Vagina (tissue), 2 donors: ENCODE measurements at regions not wholly inside any gene's neighbourhood (a gene's known extent, or its start where the extent isn't known, plus 50 kb on each side); places are given as distances from the start of the nearest gene placed in this dataset.

Source experiments
- DNase-seq, 2 donors: peaks; one replicate each; pipeline ENCODE4 v3.0.0-alpha.2; 2017; ENCODE audit errors: extremely low spot score in 2 of 2
- H3K27ac ChIP-seq: fragments of 200-600 bp; sonication (generic); one replicate; pipeline ENCODE4 v1.5.1; 2019
- H3K27me3 ChIP-seq: fragments of 200-600 bp; sonication (generic); one replicate; pipeline ENCODE4 v1.5.1; 2019
- H3K36me3 ChIP-seq, 2 donors: fragments of 200-600 bp; sonication (generic); one replicate each; pipeline ENCODE4 v1.5.1; 2017 to 2019
- H3K4me1 ChIP-seq: fragments of 200-600 bp; sonication (generic); one replicate; pipeline ENCODE4 v1.5.1; 2019
- H3K4me3 ChIP-seq, 2 donors: fragments of 200-600 bp; sonication (generic); 1 replicate in 1 of 2; 2 replicates in 1 of 2; pipeline ENCODE4 v1.5.1; 2016 to 2019
- H3K9me3 ChIP-seq: fragments of 200-600 bp; sonication (generic); one replicate; pipeline ENCODE4 v1.5.1; 2019
- CTCF ChIP-seq, 3 experiments: fragments of 450-650 bp in 2 of 3; fragments of 200-600 bp in 1 of 3; sonication (generic) in 1 of 3; IDR thresholded peaks; one replicate each; pipeline ENCODE4 v1.5.1; 2017 to 2019; ENCODE audit warnings: antibody characterized with exemption in 3 of 3, mild to moderate bottlenecking in 2 of 3, moderate library complexity in 2 of 3
- POLR2A ChIP-seq, 2 donors: fragments of 450-650 bp; IDR thresholded peaks; one replicate each; pipeline ENCODE4 v1.6.1; 2017; ENCODE audit warnings: antibody characterized with exemption in 2 of 2, mild to moderate bottlenecking in 2 of 2, moderate library complexity in 2 of 2
- POLR2AphosphoS5 ChIP-seq, 2 donors: sonication (generic); formaldehyde crosslinking; IDR thresholded peaks; one replicate each; pipeline ENCODE4 v1.9.0; 2017; ENCODE audit warnings: antibody characterized with exemption in 2 of 2, mild to moderate bottlenecking in 2 of 2, low read depth in 1 of 2; ENCODE audit not compliant: insufficient read depth in 1 of 2
- intact Hi-C: fragments of 100-400 bp; cut with DNase I; formaldehyde crosslinking; loops from one replicate; pipeline ENCODE4 v1.15.1; 2023

DNA sequence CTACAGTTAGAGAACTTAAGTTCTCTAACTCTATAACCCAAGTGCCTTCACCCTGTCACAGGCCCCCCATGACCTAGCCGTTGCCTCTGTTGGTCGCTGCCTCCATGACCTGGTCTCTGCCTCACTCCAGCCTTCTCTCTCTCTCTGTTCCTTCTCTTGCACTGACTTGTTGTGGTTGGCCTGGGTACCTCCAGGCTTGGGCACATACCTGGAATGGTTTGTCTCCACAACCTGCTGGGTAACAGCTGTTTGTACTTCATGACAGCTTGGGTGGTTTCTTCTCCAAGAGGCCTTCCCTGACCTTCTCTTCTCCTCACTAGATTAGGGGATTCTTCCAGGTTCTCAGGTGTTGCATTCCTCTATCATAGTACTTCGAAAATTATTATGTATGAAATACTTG lies 371.6 kb upstream of the USP24 start:
- intact Hi-C loops: loop anchor here (10.0 kb wide), 1 partner anchor 48 kb away; no protein-coding TSS in a partner anchor
- H3K4me3 ChIP-seq: no peak overlapping the region
- H3K36me3 ChIP-seq: no peaks in the 10 kb centered on the region
- peaks cover 75% of the 10 kb centered on the region for H3K4me1 ChIP-seq
- H3K27me3 ChIP-seq: no peaks in the 10 kb centered on the region
- H3K9me3 ChIP-seq: no peaks in the 10 kb centered on the region
- TF ChIP-seq POLR2A (IDR thresholded peaks at IDR 0.05) (no peak), CTCF (IDR thresholded peaks at IDR 0.05) (no peak), POLR2AphosphoS5 (IDR thresholded peaks at IDR 0.05; ENCODE audit: insufficient read depth in 1 of 2, low read depth in 1 of 2) (no peak)
- DNase-seq: peak in 1 of 2 donors; percentile 22
- peak overlapping the region; percentile 91 for H3K27ac ChIP-seq

GRCh38 chr1:55585402-55585792 lies 370.2 kb upstream of the USP24 start:
- H3K4me3 ChIP-seq: no peak overlapping the region
- intact Hi-C loops: loop anchor here (10.0 kb wide), 1 partner anchor 49 kb away; no protein-coding TSS in a partner anchor
- H3K9me3 ChIP-seq: no peaks in the 10 kb centered on the region
- peak overlapping the region; percentile 91 for H3K27ac ChIP-seq
- H3K36me3 ChIP-seq: no peaks in the 10 kb centered on the region
- peak in 1 of 2 donors; percentile 70 for DNase-seq
- no peaks in the 10 kb centered on the region for H3K27me3 ChIP-seq
- TF ChIP-seq CTCF (IDR thresholded peaks at IDR 0.05) (no peak), POLR2A (IDR thresholded peaks at IDR 0.05) (no peak), POLR2AphosphoS5 (IDR thresholded peaks at IDR 0.05; ENCODE audit: insufficient read depth in 1 of 2, low read depth in 1 of 2) (no peak)
- peaks cover 80% of the 10 kb centered on the region for H3K4me1 ChIP-seq

- peak overlapping the region; percentile 91 for H3K27ac ChIP-seq
- H3K4me3 ChIP-seq: no peak overlapping the region
- DNase-seq: peak in 1 of 2 donors; percentile 87
- TF ChIP-seq CTCF (IDR thresholded peaks at IDR 0.05) (no peak), POLR2AphosphoS5 (IDR thresholded peaks at IDR 0.05; ENCODE audit: insufficient read depth in 1 of 2, low read depth in 1 of 2) (no peak), POLR2A (IDR thresholded peaks at IDR 0.05) (no peak)
- no peaks in the 10 kb centered on the region for H3K9me3 ChIP-seq
- H3K36me3 ChIP-seq: no peaks in the 10 kb centered on the region
- H3K4me1 ChIP-seq: peaks cover 80% of the 10 kb centered on the region
- intact Hi-C loops: loop anchor here (10.0 kb wide), 1 partner anchor 50 kb away; no protein-coding TSS in a partner anchor
- no peaks in the 10 kb centered on the region for H3K27me3 ChIP-seq
Measured at GRCh38 chr1:55584526-55585401, 369.6 kb upstream of the USP24 start.

DNA sequence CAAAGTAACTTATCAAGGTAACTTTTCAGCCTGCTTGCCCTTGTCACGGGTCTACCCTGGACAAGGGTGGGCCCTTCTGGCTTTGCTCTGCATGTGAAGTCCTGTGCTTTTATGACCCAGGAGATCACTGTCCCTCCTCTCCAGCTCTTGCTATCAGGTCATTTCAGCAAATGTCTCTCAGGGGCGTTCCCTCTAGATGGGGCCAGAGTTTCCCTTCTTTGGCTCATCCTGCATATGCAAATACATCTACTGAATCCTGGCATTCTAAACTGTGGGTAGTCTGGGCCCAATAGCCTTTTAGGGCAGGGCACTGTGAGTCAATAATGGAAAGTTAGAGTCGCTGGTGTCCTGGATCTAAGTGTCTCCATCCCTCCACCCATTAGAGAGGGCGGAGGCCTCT lies 366.9 kb upstream of the USP24 start:
- Histone ChIP-seq H3K4me1 (peaks cover 75% of the 10 kb centered on the region), H3K27me3 (no peaks in the 10 kb centered on the region), H3K9me3 (no peaks in the 10 kb centered on the region), H3K36me3 (no peaks in the 10 kb centered on the region), H3K27ac (peak overlapping the region; percentile 91), H3K4me3 (no peak overlapping the region)
- intact Hi-C loops: loop anchor here (10.0 kb wide), 1 partner anchor 53 kb away; no protein-coding TSS in a partner anchor
- no peak for TF ChIP-seq POLR2AphosphoS5 (IDR thresholded peaks at IDR 0.05; ENCODE audit: insufficient read depth in 1 of 2, low read depth in 1 of 2)
- no peak for TF ChIP-seq POLR2A (IDR thresholded peaks at IDR 0.05)
- no peak for TF ChIP-seq CTCF (IDR thresholded peaks at IDR 0.05)
- DNase-seq: no peak
